IMR-90 (cell line): ENCODE measurements at regions not wholly inside any gene's neighbourhood (a gene's known extent, or its start where the extent isn't known, plus 50 kb on each side); places are given as distances from the start of the nearest gene placed in this dataset.

Source experiments
- ATAC-seq: fragments of 200-7000 bp; cut with Tn5 transposase; 2 replicates; pipeline ENCODE4 v1.9.1; 2020; ENCODE audit warnings: low read depth, mild to moderate bottlenecking, moderate library complexity
- BruUV-seq: library from RNA; stranded (reverse); fragments of 400-500 nt; replicated peaks from 2 replicates; lab custom pipeline; 2021; lab: Mats Ljungman, UMichigan
- CTCF ChIA-PET: fragments of 300-600 bp; formaldehyde crosslinking; extraction: SDS; loops from one replicate; lab custom pipeline; 2021; ENCODE audit warnings: antibody characterized with exemption; lab: Yijun Ruan, JAX
- POLR2A ChIA-PET: fragments of 300-600 bp; sonication (Branson Sonifier 250); formaldehyde crosslinking; loops from one replicate; lab custom pipeline; 2022; ENCODE audit warnings: antibody characterized with exemption; ENCODE audit not compliant: unreplicated experiment; lab: Charles Lee
- DNase-seq: peaks from one replicate; pipeline ENCODE4 v3.0.0; 2013
- H2AFZ ChIP-seq: replicated peaks from 2 replicates; pipeline ENCODE3; 2013; ENCODE audit warnings: low read length, mild to moderate bottlenecking; ENCODE audit not compliant: poor library complexity
- H2AK5ac ChIP-seq: 2 replicates; pipeline ENCODE4 v1.6.1; 2013; ENCODE audit warnings: low read depth, low read length, inconsistent platforms
- H2AK9ac ChIP-seq: replicated peaks from 2 replicates; pipeline ENCODE3; 2013; ENCODE audit warnings: mild to moderate bottlenecking, low read depth, low read length, moderate library complexity; ENCODE audit not compliant: poor library complexity
- H2BK120ac ChIP-seq: 2 replicates; pipeline ENCODE4 v1.6.1; 2013; ENCODE audit warnings: low read depth, low read length, inconsistent platforms
- H2BK15ac ChIP-seq: 3 replicates; pipeline ENCODE4 v1.6.1; 2013; ENCODE audit warnings: low read depth, low read length, inconsistent platforms
- H2BK20ac ChIP-seq: 2 replicates; pipeline ENCODE4 v1.6.1; 2013; ENCODE audit warnings: low read depth, mild to moderate bottlenecking, inconsistent platforms, low read length, moderate library complexity
- H2BK5ac ChIP-seq: 2 replicates; pipeline ENCODE4 v1.6.1; 2013; ENCODE audit warnings: mild to moderate bottlenecking, low read depth, low read length, inconsistent platforms; ENCODE audit not compliant: poor library complexity, severe bottlenecking
- H3K14ac ChIP-seq: replicated peaks from 2 replicates; pipeline ENCODE4 v1.6.1; 2013; ENCODE audit warnings: low read depth, low read length, inconsistent platforms
- H3K18ac ChIP-seq: 2 replicates; pipeline ENCODE4 v1.6.1; 2013; ENCODE audit warnings: low read depth, low read length, control low read depth
- H3K23ac ChIP-seq: 2 replicates; pipeline ENCODE4 v1.6.1; 2013; ENCODE audit warnings: low read depth, low read length, inconsistent platforms
- H3K27ac ChIP-seq: 2 replicates; pipeline ENCODE4 v1.5.1; 2013; ENCODE audit warnings: mild to moderate bottlenecking, control low read depth, low read length; ENCODE audit not compliant: insufficient read depth
- H3K27me3 ChIP-seq: 2 replicates; pipeline ENCODE4 v1.6.1; 2013; ENCODE audit warnings: low read length; ENCODE audit not compliant: control insufficient read depth, insufficient read depth
- H3K36me3 ChIP-seq: 2 replicates; pipeline ENCODE4 v1.6.1; 2013; ENCODE audit warnings: low read length, mixed read lengths; ENCODE audit not compliant: control insufficient read depth, insufficient read depth
- H3K4ac ChIP-seq: 2 replicates; pipeline ENCODE4 v1.6.1; 2013; ENCODE audit warnings: low read depth, low read length, inconsistent platforms
- H3K4me1 ChIP-seq: 2 replicates; pipeline ENCODE4 v1.6.1; 2013; ENCODE audit warnings: low read length, mixed read lengths; ENCODE audit not compliant: control insufficient read depth, insufficient read depth
- H3K4me2 ChIP-seq: 2 replicates; pipeline ENCODE4 v1.6.1; 2013; ENCODE audit warnings: low read depth, mild to moderate bottlenecking, control low read depth, low read length, moderate library complexity
- H3K4me3 ChIP-seq: 2 replicates; pipeline ENCODE4 v1.5.1; 2013; ENCODE audit warnings: low read depth, mild to moderate bottlenecking, control low read depth, low read length, moderate library complexity; ENCODE audit not compliant: insufficient read depth
- H3K56ac ChIP-seq: 2 replicates; pipeline ENCODE4 v1.6.1; 2013; ENCODE audit warnings: low read length, inconsistent platforms; ENCODE audit not compliant: insufficient read depth; ENCODE audit errors: extremely low read depth
- H3K79me1 ChIP-seq, 2 experiments: 2 replicates each; pipeline ENCODE4 v1.6.1; 2013; ENCODE audit warnings: low read length in 2 of 2, inconsistent platforms in 1 of 2, low read depth in 1 of 2
- H3K9ac ChIP-seq: 2 replicates; pipeline ENCODE4 v1.6.1; 2013; ENCODE audit warnings: low read depth, low read length, control low read depth
- H3K9me1 ChIP-seq: 2 replicates; pipeline ENCODE4 v1.6.1; 2013; ENCODE audit warnings: low read length, inconsistent platforms; ENCODE audit not compliant: insufficient read depth
- H3K9me3 ChIP-seq: 2 replicates; pipeline ENCODE4 v1.6.1; 2013; ENCODE audit warnings: low read length; ENCODE audit not compliant: control insufficient read depth, insufficient read depth
- H4K20me1 ChIP-seq: 2 replicates; pipeline ENCODE4 v1.6.1; 2013; ENCODE audit warnings: low read length, inconsistent platforms; ENCODE audit not compliant: insufficient read depth
- H4K5ac ChIP-seq: 2 replicates; pipeline ENCODE4 v1.6.1; 2013; ENCODE audit warnings: mild to moderate bottlenecking, low read depth, low read length, control low read depth
- H4K8ac ChIP-seq, 2 experiments: 2 replicates each; pipeline ENCODE4 v1.6.1; 2013; ENCODE audit warnings: low read depth in 2 of 2, low read length in 2 of 2, control low read depth in 1 of 2, inconsistent platforms in 1 of 2
- H4K91ac ChIP-seq: 2 replicates; pipeline ENCODE4 v1.6.1; 2013; ENCODE audit warnings: low read depth, low read length, inconsistent platforms; ENCODE audit not compliant: insufficient read depth
- POLR2A ChIP-seq: IDR thresholded peaks from 2 replicates; pipeline ENCODE4 v1.6.1; 2012; ENCODE audit warnings: mild to moderate bottlenecking, low read depth, low read length
- WGBS, 2 experiments: methylation state at CpG; one replicate each; pipeline versions ENCODE4 v1.1.5 to v1.1.7; 2013; ENCODE audit warnings: missing lambda C conversion rate in 2 of 2; ENCODE audit not compliant: insufficient read length in 1 of 2; ENCODE audit errors: extremely low coverage in 2 of 2; 5-methylcytosine and 5-hydroxymethylcytosine counted together
- dilution Hi-C: fragments of 300-500 bp; cut with HindIII; formaldehyde crosslinking; loops from one replicate; pipeline ENCODE4 v1.14.3; 2018; ENCODE audit warnings: low sequenced_read_pairs; ENCODE audit not compliant: unreplicated experiment
- in situ Hi-C: fragments of 300-500 bp; cut with MboI; formaldehyde crosslinking; loops from 3 replicates; pipeline ENCODE4 v1.14.3; 2019; ENCODE audit warnings: low sequenced_read_pairs, inconsistent platforms, mixed read lengths
- intact Hi-C: fragments of 100-400 bp; cut with micrococcal nuclease; formaldehyde crosslinking; loops from 2 replicates; pipeline ENCODE4 v1.10.0; 2022
- TF ChIP-seq, protein P1 (sequence below): fragments of 150-350 bp; IDR thresholded peaks from 2 replicates; pipeline ENCODE4 v1.6.1; 2016; ENCODE audit warnings: low read depth, mild to moderate bottlenecking, low read length, moderate library complexity, borderline replicate concordance

DNA sequence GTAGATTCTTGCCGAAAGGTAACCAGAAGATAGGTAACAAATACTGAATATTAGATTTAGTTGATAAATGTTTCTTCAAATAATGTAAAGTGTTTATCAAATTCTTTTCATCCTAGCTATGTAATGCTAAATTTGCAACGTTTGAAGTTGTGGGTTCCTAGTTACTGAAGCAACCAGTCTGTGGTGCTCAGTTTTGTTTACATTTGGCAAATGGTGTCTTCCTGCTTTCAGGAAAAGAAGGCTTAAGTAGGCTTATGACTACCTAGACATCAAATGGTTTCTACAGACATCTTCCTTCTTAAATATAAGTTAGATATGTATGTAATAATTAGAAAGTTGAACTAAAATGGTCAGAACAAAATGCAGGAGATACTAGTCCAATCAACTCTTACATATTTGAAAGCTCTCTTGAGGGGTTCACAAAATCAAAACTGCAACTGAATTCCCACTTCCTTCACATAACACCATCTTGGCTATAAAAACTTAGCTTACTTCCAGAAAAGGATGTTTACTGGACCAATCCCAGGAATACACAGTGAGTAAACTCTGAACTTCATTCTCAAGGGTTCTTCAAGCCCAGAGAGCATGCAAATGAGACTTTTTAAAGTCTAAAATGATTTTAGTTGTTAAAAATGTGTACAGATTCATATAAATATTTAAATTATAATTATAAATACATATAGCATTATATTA lies 125.7 kb upstream of the ITGA1 start:
- H3K4me1 ChIP-seq, result no peaks in the 10 kb centered on the region
- no peaks in the 10 kb centered on the region for H3K36me3 ChIP-seq
- dilution Hi-C loops, result no loop called here
- H3K23ac ChIP-seq, result no peak overlapping the region
- WGBS, 2 experiments, result no CpG with 5 or more reads among the region's 2 CpGs
- peak; percentile 34 for DNase-seq
- H3K27me3 ChIP-seq, result 0 out of 2 replicates have a peak, but pooled peaks cover 2% of the 10 kb centered on the region
- no peak overlapping the region for H2BK120ac ChIP-seq
- H2AK9ac ChIP-seq, result no peak overlapping the region
- H3K4me2 ChIP-seq, result no peak overlapping the region
- H3K9me3 ChIP-seq, result no peaks in the 10 kb centered on the region
- H3K56ac ChIP-seq, result no peak overlapping the region
- no peak overlapping the region for H3K18ac ChIP-seq
- no peak overlapping the region for H2BK5ac ChIP-seq
- no TSS peak for BruUV-seq
- H3K4ac ChIP-seq, result no peak overlapping the region
- no peak overlapping the region for H2AFZ ChIP-seq
- no peak overlapping the region for H3K27ac ChIP-seq
- no peaks in the 10 kb centered on the region for H4K20me1 ChIP-seq
- H4K5ac ChIP-seq, result no peak overlapping the region
- no peak overlapping the region for H2BK15ac ChIP-seq
- no peak overlapping the region for H2BK20ac ChIP-seq
- no peak overlapping the region for H4K91ac ChIP-seq
- TF ChIP-seq, protein P1, sequence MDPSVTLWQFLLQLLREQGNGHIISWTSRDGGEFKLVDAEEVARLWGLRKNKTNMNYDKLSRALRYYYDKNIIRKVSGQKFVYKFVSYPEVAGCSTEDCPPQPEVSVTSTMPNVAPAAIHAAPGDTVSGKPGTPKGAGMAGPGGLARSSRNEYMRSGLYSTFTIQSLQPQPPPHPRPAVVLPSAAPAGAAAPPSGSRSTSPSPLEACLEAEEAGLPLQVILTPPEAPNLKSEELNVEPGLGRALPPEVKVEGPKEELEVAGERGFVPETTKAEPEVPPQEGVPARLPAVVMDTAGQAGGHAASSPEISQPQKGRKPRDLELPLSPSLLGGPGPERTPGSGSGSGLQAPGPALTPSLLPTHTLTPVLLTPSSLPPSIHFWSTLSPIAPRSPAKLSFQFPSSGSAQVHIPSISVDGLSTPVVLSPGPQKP, result no peak
- TF ChIP-seq POLR2A, result no peak
- H3K9me1 ChIP-seq, result no peaks in the 10 kb centered on the region
- H3K79me1 ChIP-seq, result no peaks in the 10 kb centered on the region
- in situ Hi-C loops, result loop anchor here (25.0 kb wide), 1 partner anchor 1275 kb away; the partner anchor contains the start of gene ISL1
- CTCF ChIA-PET, result interaction anchor here (1.3 kb wide), 1 partner anchor 254 kb away, joined by 4 read pairs; no protein-coding TSS in a partner anchor
- H2AK5ac ChIP-seq, result no peak overlapping the region
- H4K8ac ChIP-seq, result no peak overlapping the region
- H3K14ac ChIP-seq, result no peak overlapping the region
- H3K4me3 ChIP-seq, result no peak overlapping the region
- no peak overlapping the region for H3K9ac ChIP-seq
- peak; percentile 56; the same call in 1 of the 2 replicates for ATAC-seq
- intact Hi-C loops, result no loop called here
- POLR2A ChIA-PET, result no interaction called here
